Mucosa of descending colon (tissue), 3 donors: ENCODE measurements at regions not wholly inside any gene's neighbourhood (a gene's known extent, or its start where the extent isn't known, plus 50 kb on each side); places are given as distances from the start of the nearest gene placed in this dataset.

Experiments
- ATAC-seq: fragments of 200-7000 bp; cut with Tn5 transposase; one replicate; pipeline ENCODE4 v1.9.1; 2020; ENCODE audit warnings: mild to moderate bottlenecking, moderate library complexity
- DNase-seq, 3 donors: peaks; one replicate each; pipeline ENCODE4 v3.0.0-alpha.2; 2020
- H3K36me3 ChIP-seq: fragments of 200-600 bp; one replicate; pipeline ENCODE4 v1.8.0; 2021; ENCODE audit warnings: low read depth, mild to moderate bottlenecking
- H3K4me1 ChIP-seq: fragments of 200-600 bp; one replicate; pipeline ENCODE4 v1.8.0; 2021; ENCODE audit warnings: low read depth, mild to moderate bottlenecking
- H3K4me3 ChIP-seq: fragments of 200-600 bp; one replicate; pipeline ENCODE4 v1.8.0; 2021; ENCODE audit warnings: mild to moderate bottlenecking
- H3K9me3 ChIP-seq: fragments of 200-600 bp; one replicate; pipeline ENCODE4 v1.8.0; 2021; ENCODE audit warnings: mild to moderate bottlenecking
- CTCF ChIP-seq: fragments of 200-600 bp; IDR thresholded peaks from one replicate; pipeline ENCODE4 v1.8.0; 2022; ENCODE audit warnings: antibody characterized with exemption, mild to moderate bottlenecking
- intact Hi-C, 2 donors: fragments of 100-400 bp; cut with DNase I in 1 of 2; cut with micrococcal nuclease in 1 of 2; formaldehyde crosslinking; loops; one replicate each; pipeline versions ENCODE4 v1.11.0 to v1.11.1; 2022; cut with DNase I, micrococcal nuclease
- donor health status: DM: no; HTN: no; CAD: no; lungs with moderate emphysema.
- donor health status: DM: no; HTN: no; CAD: no.
- donor health status: DM: no; HTN: yes; CAD: no.

- Histone ChIP-seq H3K36me3 (no peaks in the 10 kb centered on the region), H3K9me3 (no peaks in the 10 kb centered on the region), H3K4me1 (peaks cover 24% of the 10 kb centered on the region), H3K4me3 (no peak overlapping the region)
- intact Hi-C loops: no loop called here
- no peak for TF ChIP-seq CTCF
- peak; percentile 32 for ATAC-seq
- DNase-seq: no peak
Measured at GRCh38 chr4:182143822-182144625, 99.2 kb upstream of the TENM3 start.

GRCh38 chr4:182144626-182145333, 98.4 kb upstream of the TENM3 start:
- H3K9me3 ChIP-seq: no peaks in the 10 kb centered on the region
- DNase-seq: no peak
- no peak for ATAC-seq
- H3K4me1 ChIP-seq: peaks cover 24% of the 10 kb centered on the region
- no peaks in the 10 kb centered on the region for H3K36me3 ChIP-seq
- no peak for TF ChIP-seq CTCF
- no peak overlapping the region for H3K4me3 ChIP-seq
- intact Hi-C loops: no loop called here

GRCh38 chr4:182145334-182145905, 97.8 kb upstream of the TENM3 start:
- DNase-seq: no peak
- ATAC-seq: no peak
- intact Hi-C loops: no loop called here

GRCh38 chr4:182147391-182147790, 95.8 kb upstream of the TENM3 start:
- no peak for TF ChIP-seq CTCF
- Histone ChIP-seq H3K36me3 (no peaks in the 10 kb centered on the region), H3K9me3 (no peaks in the 10 kb centered on the region), H3K4me3 (no peak overlapping the region), H3K4me1 (peaks cover 19% of the 10 kb centered on the region)
- intact Hi-C loops: no loop called here
- ATAC-seq (no peak), DNase-seq (no peak)

More at GRCh38 chr4:182145334-182145905, 97.8 kb upstream of the TENM3 start:
- no peak for TF ChIP-seq CTCF
- Histone ChIP-seq H3K4me1 (peaks cover 24% of the 10 kb centered on the region), H3K36me3 (no peaks in the 10 kb centered on the region), H3K4me3 (no peak overlapping the region), H3K9me3 (no peaks in the 10 kb centered on the region)

GRCh38 chr4:182150645-182151044, 92.6 kb upstream of the TENM3 start:
- Histone ChIP-seq H3K4me3 (no peak overlapping the region), H3K9me3 (no peaks in the 10 kb centered on the region), H3K36me3 (no peaks in the 10 kb centered on the region), H3K4me1 (no peaks in the 10 kb centered on the region)
- no peak for ATAC-seq
- TF ChIP-seq CTCF: no peak
- intact Hi-C loops: no loop called here
- no peak for DNase-seq
